GM18870 (cell line): ENCODE measurements at regions not wholly inside any gene's neighbourhood (a gene's known extent, or its start where the extent isn't known, plus 50 kb on each side); places are given as distances from the start of the nearest gene placed in this dataset.
"Not testable (repeated sequence)": the region's sequence is repeated elsewhere in the genome, so short reads cannot be mapped to it uniquely, and the experiment has no call there.

Experiments used
- ATAC-seq: cut with Tn5 transposase; IDR thresholded peaks from one replicate; pipeline ENCODE4 v1.9.1; 2021; ENCODE audit warnings: moderate library complexity; ENCODE audit not compliant: unreplicated experiment

- no peak for ATAC-seq
These were observed 290.7 kb upstream of the FOLH1 start for GRCh38 chr11:49499117-49499516.

GRCh38 chr11:49505231-49505630, 296.8 kb upstream of the FOLH1 start:
- ATAC-seq: no peak

- ATAC-seq: peak; percentile 92
These were observed 317.9 kb upstream of the FOLH1 start for GRCh38 chr11:49526240-49526829.

GRCh38 chr11:49533204-49533603, 324.8 kb upstream of the FOLH1 start:
- no peak for ATAC-seq

GRCh38 chr11:49538927-49539326, 330.5 kb upstream of the FOLH1 start:
- ATAC-seq: not testable (repeated sequence)

- not testable (repeated sequence) for ATAC-seq
These were observed 350.0 kb upstream of the FOLH1 start for GRCh38 chr11:49558261-49558847.

GRCh38 chr11:49560593-49560992, 352.2 kb upstream of the FOLH1 start:
- ATAC-seq: not testable (repeated sequence)

GRCh38 chr11:49561240-49561880, 353.0 kb upstream of the FOLH1 start:
- not testable (repeated sequence) for ATAC-seq

GRCh38 chr11:49562262-49562661, 353.9 kb upstream of the FOLH1 start:
- not testable (repeated sequence) for ATAC-seq

GRCh38 chr11:49579492-49579891, 371.1 kb upstream of the FOLH1 start:
- ATAC-seq: not testable (repeated sequence)

- not testable (repeated sequence) for ATAC-seq
These were observed 366.7 kb upstream of the OR4C13 start for GRCh38 chr11:49585495-49585894.

GRCh38 chr11:49608892-49609291, 343.3 kb upstream of the OR4C13 start:
- not testable (repeated sequence) for ATAC-seq

GRCh38 chr11:49623872-49624271, 328.3 kb upstream of the OR4C13 start:
- ATAC-seq: not testable (repeated sequence)

- not testable (repeated sequence) for ATAC-seq
These were observed 281.5 kb upstream of the OR4C13 start for GRCh38 chr11:49670705-49671104.

GRCh38 chr11:49702121-49702520, 250.1 kb upstream of the OR4C13 start:
- ATAC-seq: not testable (repeated sequence)

GRCh38 chr11:49750447-49750846, 201.7 kb upstream of the OR4C13 start:
- not testable (repeated sequence) for ATAC-seq

GRCh38 chr11:49750960-49751359, 201.2 kb upstream of the OR4C13 start:
- ATAC-seq: not testable (repeated sequence)

- not testable (repeated sequence) for ATAC-seq
These were observed 171.4 kb upstream of the OR4C13 start for GRCh38 chr11:49780791-49781190.

GRCh38 chr11:49782000-49782399, 170.2 kb upstream of the OR4C13 start:
- not testable (repeated sequence) for ATAC-seq

- not testable (repeated sequence) for ATAC-seq
These were observed 168.3 kb upstream of the OR4C13 start for GRCh38 chr11:49783841-49784240.

GRCh38 chr11:49789787-49790186, 162.4 kb upstream of the OR4C13 start:
- ATAC-seq: not testable (repeated sequence)

- not testable (repeated sequence) for ATAC-seq
These were observed 153.9 kb upstream of the OR4C13 start for GRCh38 chr11:49798206-49798837.
